Breast epithelium (tissue), 3 donors: ENCODE measurements at regions not wholly inside any gene's neighbourhood (a gene's known extent, or its start where the extent isn't known, plus 50 kb on each side); places are given as distances from the start of the nearest gene placed in this dataset.

Experiments
- CTCF ChIP-seq, 3 donors: fragments of 450-650 bp; IDR thresholded peaks; one replicate each; pipeline ENCODE4 v1.5.1; 2016 to 2017; ENCODE audit warnings: antibody characterized with exemption in 3 of 3, mild to moderate bottlenecking in 3 of 3, moderate library complexity in 3 of 3
- POLR2AphosphoS5 ChIP-seq, 3 donors: sonication (generic); formaldehyde crosslinking; IDR thresholded peaks; one replicate each; pipeline ENCODE4 v1.6.1; 2017; ENCODE audit warnings: antibody characterized with exemption in 3 of 3

GRCh38 chr7:46600340-46600739 is 679.3 kb upstream of the IGFBP3 start:
- TF ChIP-seq CTCF (IDR thresholded peaks at IDR 0.05) = no peak
- TF ChIP-seq POLR2AphosphoS5 (IDR thresholded peaks at IDR 0.05) = peak in 2 of 3 donors; percentile 50 to 67
